SJCRH30 (cell line): ENCODE measurements at regions not wholly inside any gene's neighbourhood (a gene's known extent, or its start where the extent isn't known, plus 50 kb on each side); places are given as distances from the start of the nearest gene placed in this dataset.

Experiments
- DNase-seq, 2 experiments: peaks; one replicate each; pipeline ENCODE4 v3.0.0-alpha.2; 2015 to 2020
- H3K27ac ChIP-seq: fragments of 250-450 bp; sonication (Bioruptor Pico); 2 replicates; pipeline ENCODE4 v1.5.1; 2020; ENCODE audit warnings: mild to moderate bottlenecking, moderate library complexity
- H3K27me3 ChIP-seq: fragments of 250-450 bp; sonication (Bioruptor Pico); 2 replicates; pipeline ENCODE4 v1.5.1; 2020; ENCODE audit warnings: mild to moderate bottlenecking, moderate library complexity
- H3K36me3 ChIP-seq: fragments of 250-450 bp; sonication (Bioruptor Pico); 2 replicates; pipeline ENCODE4 v1.5.1; 2020; ENCODE audit warnings: mild to moderate bottlenecking, moderate library complexity
- H3K4me1 ChIP-seq: fragments of 250-450 bp; sonication (Bioruptor Pico); 2 replicates; pipeline ENCODE4 v1.5.1; 2020; ENCODE audit warnings: mild to moderate bottlenecking, moderate library complexity
- H3K4me3 ChIP-seq: fragments of 250-450 bp; sonication (Bioruptor Pico); 2 replicates; pipeline ENCODE4 v1.5.1; 2020; ENCODE audit warnings: mild to moderate bottlenecking, moderate library complexity
- H3K9me3 ChIP-seq: fragments of 250-450 bp; sonication (Bioruptor Pico); replicated peaks from 2 replicates; pipeline ENCODE4 v1.5.1; 2020; ENCODE audit warnings: mild to moderate bottlenecking, moderate library complexity

DNA sequence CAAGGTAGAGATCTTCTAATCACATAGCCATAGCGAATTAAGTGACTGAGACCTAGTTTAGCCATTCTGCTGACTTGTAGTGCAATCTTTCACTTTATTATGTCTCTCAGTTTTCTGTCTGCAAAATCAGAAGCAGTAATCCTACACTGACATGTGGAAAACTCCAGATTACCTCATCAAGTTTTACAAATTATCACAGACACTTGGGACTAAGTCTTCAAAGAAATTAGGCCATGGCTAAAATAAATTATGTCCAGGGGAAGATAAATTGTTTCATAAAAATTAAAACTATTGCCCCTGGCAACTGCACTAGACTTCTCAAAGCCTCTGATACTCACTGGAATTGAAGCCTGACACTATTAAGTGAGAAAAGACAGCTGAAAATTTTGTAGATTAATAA lies 129.9 kb upstream of the RGMB start:
- no peak for DNase-seq
- Histone ChIP-seq H3K27ac (no peak overlapping the region), H3K27me3 (no peaks in the 10 kb centered on the region), H3K4me3 (no peak overlapping the region), H3K36me3 (no peaks in the 10 kb centered on the region), H3K4me1 (no peaks in the 10 kb centered on the region), H3K9me3 (no peaks in the 10 kb centered on the region)

DNA sequence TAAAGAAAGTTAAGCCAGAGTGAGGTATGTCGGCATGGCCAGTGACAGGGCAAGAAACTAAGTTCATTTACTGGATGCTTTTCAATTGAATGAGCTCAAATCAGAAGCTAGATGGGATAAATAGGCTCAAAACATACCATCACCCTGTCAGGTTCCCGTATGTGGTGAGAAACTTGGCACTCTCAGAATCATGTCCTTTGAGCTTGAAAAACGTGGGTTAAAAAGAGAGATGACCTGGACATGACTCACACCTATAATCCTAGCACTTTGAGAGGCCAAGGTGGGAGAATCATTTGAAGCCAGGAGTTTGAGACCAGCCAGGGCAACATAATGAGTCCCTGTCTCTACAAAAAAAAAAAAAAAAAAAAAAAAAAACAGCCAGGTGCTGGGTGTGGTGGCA lies 121.7 kb upstream of the RGMB start:
- H3K36me3 ChIP-seq, result no peaks in the 10 kb centered on the region
- no peaks in the 10 kb centered on the region for H3K9me3 ChIP-seq
- no peak overlapping the region for H3K27ac ChIP-seq
- H3K27me3 ChIP-seq, result no peaks in the 10 kb centered on the region
- no peak for DNase-seq
- H3K4me3 ChIP-seq, result no peak overlapping the region
- H3K4me1 ChIP-seq, result peaks cover 10% of the 10 kb centered on the region; the same call in 1 of the 2 replicates

DNA sequence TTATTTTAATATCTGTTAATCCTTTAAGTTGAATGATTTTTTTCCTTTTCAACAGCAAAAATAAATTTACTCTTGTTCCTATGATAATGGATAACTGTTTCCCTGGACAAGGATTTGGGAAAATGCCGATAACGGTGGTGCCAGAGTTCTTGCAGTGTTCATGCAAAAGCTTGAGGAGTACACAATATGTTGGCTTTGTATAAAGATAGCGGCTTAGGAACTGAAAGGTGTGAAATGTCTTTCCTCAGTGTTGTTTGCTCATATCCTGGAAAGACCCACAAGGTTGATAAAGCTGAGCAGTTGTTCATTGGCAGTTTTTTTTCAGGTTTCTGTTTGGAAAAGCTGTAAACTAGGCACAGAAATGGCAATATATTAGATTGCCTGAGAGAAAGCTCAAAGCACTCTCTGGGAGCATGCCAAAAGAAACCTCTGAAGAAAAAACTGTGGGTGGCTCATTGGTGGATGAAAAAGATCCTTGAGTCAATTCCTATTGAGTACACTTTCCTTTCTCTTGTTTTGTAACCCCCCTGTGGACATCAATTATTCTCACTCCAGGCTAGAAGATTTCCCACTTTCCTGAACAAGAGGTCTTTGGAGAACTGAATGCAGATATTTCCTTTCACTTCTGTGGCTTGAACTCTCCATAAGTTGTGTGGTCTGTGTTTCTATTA lies 117.2 kb upstream of the RGMB start:
- Histone ChIP-seq H3K27me3 (no peaks in the 10 kb centered on the region), H3K27ac (no peak overlapping the region)

DNA sequence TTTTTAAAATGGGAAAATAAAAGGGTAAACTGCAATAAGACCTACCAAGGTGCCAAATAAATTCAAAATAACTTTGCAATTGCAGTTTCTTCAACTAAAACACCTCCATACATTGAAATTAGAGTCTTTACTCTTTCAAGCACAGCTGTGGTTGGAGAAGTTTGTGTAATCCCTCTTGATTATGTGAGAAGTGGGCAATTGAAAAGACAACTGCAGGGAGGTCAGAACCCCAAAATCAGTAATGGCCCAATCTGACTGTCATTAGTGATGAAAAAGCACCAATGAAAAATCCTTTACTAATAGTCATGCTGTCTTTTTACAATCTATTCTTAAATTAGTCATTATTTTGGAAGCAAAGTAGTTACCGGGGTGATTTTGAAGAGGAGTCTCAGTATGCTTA lies 116.7 kb upstream of the RGMB start:
- Histone ChIP-seq H3K36me3 (no peaks in the 10 kb centered on the region), H3K9me3 (no peaks in the 10 kb centered on the region)
- peak in 1 of 2 experiments; percentile 17 for DNase-seq

More for the DNA sequence above, 117.2 kb upstream of the RGMB start:
- Histone ChIP-seq H3K4me1 (peaks cover 11% of the 10 kb centered on the region; the same call in 1 of the 2 replicates), H3K36me3 (no peaks in the 10 kb centered on the region), H3K9me3 (no peaks in the 10 kb centered on the region), H3K4me3 (no peak overlapping the region)
- peak in 1 of 2 experiments; percentile 66 for DNase-seq

DNA sequence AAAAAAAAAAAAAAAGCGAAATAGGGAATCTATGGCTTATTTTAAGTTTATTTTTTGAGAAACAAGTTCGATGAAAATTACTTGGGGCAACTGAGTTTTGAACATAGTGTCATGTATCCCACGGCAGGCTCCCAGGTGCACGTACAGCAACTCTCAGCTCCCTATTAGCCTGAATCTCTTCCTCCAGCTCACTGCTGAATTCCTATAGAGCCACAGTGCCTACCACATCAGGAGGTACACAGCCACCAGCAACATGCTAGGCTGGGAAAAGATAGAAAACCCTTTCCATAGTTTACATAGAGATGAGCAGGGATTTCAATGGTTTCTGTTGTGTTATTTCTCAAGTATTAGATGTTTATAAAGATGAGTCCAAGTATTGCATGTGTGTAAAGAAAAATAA lies 115.9 kb upstream of the RGMB start:
- H3K4me1 ChIP-seq, result peaks cover 11% of the 10 kb centered on the region; the same call in 1 of the 2 replicates
- no peak overlapping the region for H3K27ac ChIP-seq
- no peak overlapping the region for H3K4me3 ChIP-seq
- no peaks in the 10 kb centered on the region for H3K27me3 ChIP-seq
- H3K36me3 ChIP-seq, result no peaks in the 10 kb centered on the region
- DNase-seq, result no peak
- H3K9me3 ChIP-seq, result no peaks in the 10 kb centered on the region

More for the DNA sequence above, 116.7 kb upstream of the RGMB start:
- Histone ChIP-seq H3K4me3 (no peak overlapping the region), H3K27ac (no peak overlapping the region), H3K4me1 (peaks cover 11% of the 10 kb centered on the region; the same call in 1 of the 2 replicates), H3K27me3 (no peaks in the 10 kb centered on the region)

DNA sequence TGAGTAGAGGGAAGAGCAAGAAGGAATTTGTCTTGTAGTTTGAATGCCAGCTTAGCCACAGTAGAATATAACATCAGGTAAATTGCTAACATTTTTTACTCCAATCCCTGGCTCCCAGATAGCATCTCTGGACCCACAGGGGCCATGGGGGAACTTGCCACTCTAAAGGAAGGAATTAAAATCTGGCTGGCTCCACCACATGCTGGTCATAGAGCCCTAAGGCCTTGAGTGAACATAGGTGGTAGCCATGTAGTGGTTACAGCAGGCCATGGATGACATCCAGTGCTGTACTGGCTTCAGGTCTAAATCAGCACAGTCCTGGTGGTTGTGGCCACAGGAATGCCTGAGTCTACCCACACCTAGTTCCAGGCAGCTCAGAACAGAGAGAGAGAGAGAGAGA lies 109.9 kb upstream of the RGMB start:
- Histone ChIP-seq H3K27me3 (no peaks in the 10 kb centered on the region), H3K9me3 (no peaks in the 10 kb centered on the region), H3K4me3 (no peak overlapping the region), H3K4me1 (no peaks in the 10 kb centered on the region), H3K27ac (no peak overlapping the region), H3K36me3 (no peaks in the 10 kb centered on the region)
- DNase-seq, result no peak

DNA sequence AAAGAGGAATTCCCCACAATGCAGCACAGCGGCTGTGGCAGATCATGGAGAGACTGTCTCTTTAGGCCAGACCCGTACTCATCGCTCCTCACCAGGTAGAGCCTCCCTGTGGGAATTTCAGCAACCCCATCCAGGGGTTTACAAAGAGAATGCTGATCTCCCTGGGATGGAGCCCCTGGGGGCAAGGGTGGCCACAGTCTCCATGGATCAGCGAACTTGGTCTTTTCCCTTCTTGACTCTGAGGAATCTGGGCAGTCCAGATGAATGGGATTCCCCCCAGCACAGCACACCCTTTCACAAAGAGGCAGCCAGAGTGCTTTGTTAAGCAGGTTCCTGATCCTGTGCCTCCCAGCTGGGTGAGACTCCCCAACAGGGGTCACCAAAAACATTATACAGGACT lies 108.7 kb upstream of the RGMB start:
- H3K36me3 ChIP-seq, result no peaks in the 10 kb centered on the region

DNA sequence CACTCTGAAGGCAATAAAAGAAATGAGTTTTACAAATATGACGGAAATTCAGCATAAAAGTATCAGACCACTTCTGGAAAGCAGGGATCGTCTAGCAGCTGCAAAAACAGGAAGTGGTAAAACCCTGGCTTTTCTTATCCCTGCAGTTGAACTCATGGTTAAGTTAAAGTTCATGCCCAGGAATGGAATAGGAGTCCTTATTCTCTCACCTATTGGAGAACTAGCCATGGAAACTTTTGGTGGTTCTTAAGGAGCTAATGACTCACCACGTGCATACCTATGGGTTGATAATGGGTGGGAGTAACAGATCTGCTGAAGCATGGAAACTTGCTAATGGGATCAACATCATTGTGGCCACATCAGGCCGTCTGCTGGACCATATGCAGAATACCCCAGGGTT lies 93.5 kb upstream of the RGMB start:
- DNase-seq, result peak; percentile 48 to 79
- peak overlapping the region; percentile 68 for H3K27ac ChIP-seq

More for the DNA sequence above, 108.7 kb upstream of the RGMB start:
- Histone ChIP-seq H3K27ac (no peak overlapping the region), H3K4me1 (no peaks in the 10 kb centered on the region), H3K4me3 (no peak overlapping the region), H3K27me3 (no peaks in the 10 kb centered on the region), H3K9me3 (no peaks in the 10 kb centered on the region)
- DNase-seq, result no peak

DNA sequence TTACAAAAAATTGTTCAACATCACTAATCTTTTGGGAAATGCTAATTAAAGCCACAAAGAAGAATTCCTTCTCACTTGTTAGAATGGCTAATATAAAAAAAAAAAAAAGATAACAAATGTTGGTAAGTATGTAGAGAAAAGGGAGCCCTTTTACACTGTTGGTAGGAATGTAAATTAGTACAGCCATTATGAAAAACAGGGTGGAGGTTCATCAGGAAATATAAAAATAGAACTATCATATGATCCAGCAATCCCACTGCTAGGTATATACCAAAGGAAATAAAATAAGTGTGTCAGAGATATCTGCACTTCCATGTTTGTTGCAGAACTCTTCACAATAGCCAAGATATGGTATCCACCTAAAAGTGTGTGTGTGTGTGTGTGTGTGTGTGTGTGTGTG lies 83.5 kb upstream of the RGMB start:
- no peak overlapping the region for H3K4me3 ChIP-seq
- H3K36me3 ChIP-seq, result no peaks in the 10 kb centered on the region
- no peak for DNase-seq
- no peaks in the 10 kb centered on the region for H3K4me1 ChIP-seq
- peaks cover 12% of the 10 kb centered on the region for H3K9me3 ChIP-seq
- H3K27ac ChIP-seq, result no peak overlapping the region
- H3K27me3 ChIP-seq, result no peaks in the 10 kb centered on the region

More for the DNA sequence above, 93.5 kb upstream of the RGMB start:
- Histone ChIP-seq H3K9me3 (peaks cover 11% of the 10 kb centered on the region; the same call in 1 of the 2 replicates), H3K36me3 (no peaks in the 10 kb centered on the region), H3K4me1 (peaks cover 21% of the 10 kb centered on the region), H3K27me3 (no peaks in the 10 kb centered on the region), H3K4me3 (no peak overlapping the region)

DNA sequence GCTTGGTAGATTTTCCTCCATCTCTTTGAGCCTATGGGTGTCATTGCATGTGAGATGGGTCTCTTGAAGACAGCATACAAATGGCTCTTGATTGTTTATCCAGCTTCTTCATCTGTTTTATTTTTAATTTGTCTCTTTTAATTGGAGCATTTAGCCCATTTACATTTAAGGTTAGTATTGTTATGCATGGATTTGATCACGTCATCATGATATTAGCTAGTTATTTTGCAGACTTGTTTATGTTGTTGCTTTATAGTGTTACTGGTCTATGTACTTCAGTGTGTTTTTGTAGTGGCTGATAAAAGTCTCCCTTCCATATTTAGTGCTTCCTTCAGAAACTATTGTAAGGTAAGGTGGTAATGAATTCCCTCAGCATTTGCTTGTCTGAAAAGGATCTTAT lies 78.6 kb upstream of the RGMB start:
- no peak for DNase-seq
- no peaks in the 10 kb centered on the region for H3K4me1 ChIP-seq
- H3K27me3 ChIP-seq, result no peaks in the 10 kb centered on the region
- no peak overlapping the region for H3K27ac ChIP-seq
- H3K36me3 ChIP-seq, result no peaks in the 10 kb centered on the region
- H3K4me3 ChIP-seq, result no peak overlapping the region
- peaks cover 12% of the 10 kb centered on the region for H3K9me3 ChIP-seq

DNA sequence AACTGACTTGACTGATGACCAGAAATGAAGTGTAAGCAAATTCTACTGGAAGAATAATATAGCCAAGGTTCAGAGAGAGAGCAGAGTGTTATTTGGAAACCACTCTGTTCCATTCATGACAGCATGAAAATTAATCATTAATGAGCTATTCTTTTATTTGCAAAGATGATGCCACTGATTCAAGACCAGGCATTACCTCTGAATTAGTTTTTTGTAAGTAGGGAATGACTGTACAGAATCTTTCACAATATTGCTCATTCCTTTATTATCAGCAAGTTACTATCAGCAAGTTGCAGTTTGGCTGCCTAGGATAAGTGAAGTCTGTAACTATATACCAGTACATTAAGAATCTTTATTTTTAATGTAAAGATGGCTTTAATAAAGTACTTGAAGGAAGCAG lies 75.1 kb upstream of the RGMB start:
- H3K27ac ChIP-seq, result no peak overlapping the region
- H3K27me3 ChIP-seq, result no peaks in the 10 kb centered on the region
- H3K9me3 ChIP-seq, result no peaks in the 10 kb centered on the region; the same call in 1 of the 2 replicates
- H3K4me1 ChIP-seq, result no peaks in the 10 kb centered on the region
- DNase-seq, result no peak
- no peak overlapping the region for H3K4me3 ChIP-seq
- no peaks in the 10 kb centered on the region for H3K36me3 ChIP-seq

DNA sequence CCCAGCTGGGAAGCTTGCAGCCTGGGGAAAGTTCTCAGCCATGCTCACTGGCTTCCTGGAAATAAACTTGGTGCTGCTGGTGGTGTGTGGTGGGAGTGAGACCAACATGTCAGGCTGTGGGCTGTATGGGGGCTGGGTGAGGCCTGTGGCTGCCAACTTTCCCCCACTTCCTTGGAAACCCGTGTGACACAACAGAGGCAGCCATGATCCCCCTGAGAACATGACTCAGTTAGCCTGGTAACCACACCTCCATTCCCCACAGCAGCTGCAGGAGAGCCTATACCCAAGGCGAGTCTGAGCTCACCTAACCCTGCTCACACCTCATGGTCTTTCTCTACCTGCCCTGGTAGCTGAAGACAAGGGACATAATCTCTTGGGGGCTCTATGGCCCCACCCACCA lies 72.7 kb upstream of the RGMB start:
- no peak overlapping the region for H3K27ac ChIP-seq

DNA sequence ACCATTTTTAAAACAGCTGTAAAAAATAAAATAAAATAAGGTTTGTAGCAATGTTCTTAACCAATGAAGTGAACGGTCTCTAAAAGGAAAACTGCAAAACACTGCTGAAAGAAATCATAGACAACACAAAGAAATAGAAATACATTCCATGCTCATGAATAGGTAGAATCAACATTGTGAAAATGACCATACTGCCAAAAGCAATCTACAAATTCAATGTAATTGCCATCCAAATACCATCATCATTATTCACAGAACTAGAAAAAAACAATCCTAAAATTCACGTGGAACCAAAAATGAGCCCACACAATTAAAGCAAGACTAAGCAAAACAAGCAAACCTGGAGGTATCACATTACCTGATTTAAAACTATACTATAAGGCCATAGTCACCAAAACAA lies 67.6 kb upstream of the RGMB start:
- DNase-seq, result no peak
- Histone ChIP-seq H3K27ac (no peak overlapping the region), H3K9me3 (peaks cover 6% of the 10 kb centered on the region; the same call in 1 of the 2 replicates)

More for the DNA sequence above, 72.7 kb upstream of the RGMB start:
- Histone ChIP-seq H3K36me3 (no peaks in the 10 kb centered on the region), H3K27me3 (no peaks in the 10 kb centered on the region), H3K4me3 (no peak overlapping the region), H3K4me1 (no peaks in the 10 kb centered on the region), H3K9me3 (peaks cover 4% of the 10 kb centered on the region; the same call in 1 of the 2 replicates)
- DNase-seq, result peak; percentile 14 to 15

DNA sequence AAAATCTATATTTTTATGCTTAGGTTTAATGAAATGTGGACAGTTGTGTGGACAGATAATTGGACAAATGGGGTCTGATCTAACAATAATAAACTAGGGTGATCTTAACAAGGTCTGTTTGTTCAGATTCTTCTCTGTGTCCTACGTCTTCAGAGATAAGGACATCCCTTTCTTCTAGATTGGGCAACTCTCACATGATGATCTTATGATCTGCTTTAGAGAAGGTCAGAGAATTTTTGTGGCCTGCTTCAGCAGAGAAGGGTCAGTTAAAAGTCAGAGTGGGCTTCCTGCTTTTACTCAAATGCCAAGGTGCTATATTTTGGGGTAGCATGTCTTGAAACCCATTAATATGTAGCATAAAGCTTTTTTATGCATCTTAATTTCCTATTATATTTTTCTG lies 63.8 kb upstream of the RGMB start:
- no peaks in the 10 kb centered on the region for H3K4me1 ChIP-seq
- H3K36me3 ChIP-seq, result no peaks in the 10 kb centered on the region
- no peak overlapping the region for H3K4me3 ChIP-seq
- no peaks in the 10 kb centered on the region for H3K27me3 ChIP-seq
- no peak overlapping the region for H3K27ac ChIP-seq
- no peak for DNase-seq
- H3K9me3 ChIP-seq, result peaks cover 6% of the 10 kb centered on the region; the same call in 1 of the 2 replicates

More for the DNA sequence above, 67.6 kb upstream of the RGMB start:
- Histone ChIP-seq H3K4me1 (no peaks in the 10 kb centered on the region), H3K36me3 (no peaks in the 10 kb centered on the region), H3K4me3 (no peak overlapping the region), H3K27me3 (no peaks in the 10 kb centered on the region)

DNA sequence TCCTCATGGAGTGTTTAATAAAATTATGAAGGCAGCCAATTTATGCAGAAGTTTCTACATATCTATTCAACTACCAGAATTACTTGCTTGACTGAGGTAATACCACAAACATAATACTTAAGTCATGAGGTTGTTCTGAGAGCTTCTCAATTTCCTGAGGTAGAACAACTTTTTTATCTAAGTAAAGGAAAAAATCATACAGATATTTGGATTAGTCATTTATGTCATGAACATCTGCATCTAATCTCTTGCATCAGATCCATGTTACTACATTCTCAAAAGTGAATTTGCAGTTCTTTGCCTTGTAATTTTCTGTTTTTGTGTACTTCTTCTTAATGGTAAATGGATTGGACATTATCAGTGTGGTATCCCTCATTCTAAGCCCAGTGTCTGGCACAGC lies 60.4 kb upstream of the RGMB start:
- DNase-seq, result no peak
- Histone ChIP-seq H3K4me3 (no peak overlapping the region), H3K9me3 (no peaks in the 10 kb centered on the region), H3K27me3 (no peaks in the 10 kb centered on the region), H3K27ac (no peak overlapping the region), H3K4me1 (no peaks in the 10 kb centered on the region), H3K36me3 (no peaks in the 10 kb centered on the region)

DNA sequence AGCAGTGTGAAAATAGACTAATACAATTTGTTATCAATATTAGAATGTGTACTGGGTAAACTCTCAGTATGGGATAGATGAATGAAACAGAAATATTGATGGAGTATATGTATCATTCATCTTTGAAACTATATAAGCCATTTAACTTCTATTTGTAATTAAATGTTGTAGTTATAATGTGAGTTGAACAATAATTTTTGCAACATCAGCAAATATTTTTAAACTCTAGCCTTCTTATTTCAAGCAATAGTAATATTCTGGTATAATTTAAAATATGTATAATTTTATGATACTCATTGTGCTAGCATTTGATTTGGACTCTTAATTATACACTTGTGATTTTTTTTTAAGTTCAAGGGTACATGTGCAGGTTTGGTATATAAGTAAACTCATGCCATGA lies 59.6 kb upstream of the RGMB start:
- H3K9me3 ChIP-seq, result no peaks in the 10 kb centered on the region
- DNase-seq, result no peak
- no peak overlapping the region for H3K4me3 ChIP-seq
- no peak overlapping the region for H3K27ac ChIP-seq
- H3K4me1 ChIP-seq, result no peaks in the 10 kb centered on the region
- no peaks in the 10 kb centered on the region for H3K27me3 ChIP-seq
- H3K36me3 ChIP-seq, result no peaks in the 10 kb centered on the region
